Ascending aorta (tissue), 2 donors: ENCODE measurements at regions not wholly inside any gene's neighbourhood (a gene's known extent, or its start where the extent isn't known, plus 50 kb on each side); places are given as distances from the start of the nearest gene placed in this dataset.

Source experiments
- DNase-seq, 2 donors: peaks; one replicate each; pipeline ENCODE4 v3.0.0-alpha.2; 2019; ENCODE audit warnings: low spot score in 2 of 2
- H3K27ac ChIP-seq, 2 donors: fragments of 200-600 bp; sonication (generic); one replicate each; pipeline ENCODE4 v1.5.1; 2016 to 2017; ENCODE audit warnings: mild to moderate bottlenecking in 1 of 2
- H3K27me3 ChIP-seq: fragments of 200-600 bp; sonication (generic); one replicate; pipeline ENCODE4 v1.5.1; 2017
- H3K36me3 ChIP-seq, 2 donors: fragments of 200-600 bp; sonication (generic); one replicate each; pipeline ENCODE4 v1.5.1; 2016
- H3K4me1 ChIP-seq, 2 donors: fragments of 200-600 bp; sonication (generic); one replicate each; pipeline ENCODE4 v1.5.1; 2016 to 2017; ENCODE audit warnings: mild to moderate bottlenecking in 1 of 2
- H3K4me3 ChIP-seq, 2 donors: fragments of 200-600 bp; sonication (generic); one replicate each; pipeline ENCODE4 v1.5.1; 2016 to 2017; ENCODE audit warnings: mild to moderate bottlenecking in 1 of 2
- H3K9me3 ChIP-seq, 2 donors: fragments of 200-600 bp; sonication (generic); one replicate each; pipeline ENCODE4 v1.5.1; 2016
- intact Hi-C: fragments of 100-400 bp; cut with DNase I; formaldehyde crosslinking; loops from one replicate; pipeline ENCODE4 v1.15.1; 2023
- TF ChIP-seq, protein P1 (sequence below), 3 experiments: fragments of 200-600 bp in 2 of 3; fragments of 450-650 bp in 1 of 3; sonication (generic) in 2 of 3; IDR thresholded peaks; one replicate each; pipeline ENCODE4 v1.5.1; 2016 to 2019; ENCODE audit warnings: antibody characterized with exemption in 3 of 3, mild to moderate bottlenecking in 1 of 3, moderate library complexity in 1 of 3

DNA sequence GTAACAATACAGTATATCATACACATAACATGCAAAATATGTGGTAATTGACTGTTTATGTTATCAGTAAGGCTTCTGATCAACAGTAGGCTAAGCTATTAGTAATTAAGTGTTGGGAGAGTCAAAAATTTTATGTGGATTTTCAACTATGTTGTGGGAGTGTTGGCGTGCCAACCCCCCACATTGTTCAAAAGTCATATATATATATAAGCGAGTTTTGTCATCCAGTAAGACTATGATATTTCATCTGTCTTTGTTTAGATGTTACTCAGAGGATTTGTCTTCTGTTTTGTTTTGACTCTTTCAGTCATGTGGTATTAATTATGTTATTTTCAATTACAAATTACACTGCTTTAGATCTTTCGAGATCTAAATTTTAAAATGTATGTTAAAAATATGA, 51.0 kb upstream of the RAP2B start:
- H3K9me3 ChIP-seq = no peaks in the 10 kb centered on the region
- intact Hi-C loops = no loop called here
- no peaks in the 10 kb centered on the region for H3K36me3 ChIP-seq
- no peaks in the 10 kb centered on the region for H3K27me3 ChIP-seq
- H3K4me3 ChIP-seq = no peak overlapping the region
- no peaks in the 10 kb centered on the region for H3K4me1 ChIP-seq
- no peak overlapping the region for H3K27ac ChIP-seq
- TF ChIP-seq, protein P1, sequence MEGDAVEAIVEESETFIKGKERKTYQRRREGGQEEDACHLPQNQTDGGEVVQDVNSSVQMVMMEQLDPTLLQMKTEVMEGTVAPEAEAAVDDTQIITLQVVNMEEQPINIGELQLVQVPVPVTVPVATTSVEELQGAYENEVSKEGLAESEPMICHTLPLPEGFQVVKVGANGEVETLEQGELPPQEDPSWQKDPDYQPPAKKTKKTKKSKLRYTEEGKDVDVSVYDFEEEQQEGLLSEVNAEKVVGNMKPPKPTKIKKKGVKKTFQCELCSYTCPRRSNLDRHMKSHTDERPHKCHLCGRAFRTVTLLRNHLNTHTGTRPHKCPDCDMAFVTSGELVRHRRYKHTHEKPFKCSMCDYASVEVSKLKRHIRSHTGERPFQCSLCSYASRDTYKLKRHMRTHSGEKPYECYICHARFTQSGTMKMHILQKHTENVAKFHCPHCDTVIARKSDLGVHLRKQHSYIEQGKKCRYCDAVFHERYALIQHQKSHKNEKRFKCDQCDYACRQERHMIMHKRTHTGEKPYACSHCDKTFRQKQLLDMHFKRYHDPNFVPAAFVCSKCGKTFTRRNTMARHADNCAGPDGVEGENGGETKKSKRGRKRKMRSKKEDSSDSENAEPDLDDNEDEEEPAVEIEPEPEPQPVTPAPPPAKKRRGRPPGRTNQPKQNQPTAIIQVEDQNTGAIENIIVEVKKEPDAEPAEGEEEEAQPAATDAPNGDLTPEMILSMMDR (IDR thresholded peaks at IDR 0.05) = no peak
- DNase-seq = no peak
